ENCODE measurements at regions not wholly inside any gene's neighbourhood (a gene's known extent, or its start where the extent isn't known, plus 50 kb on each side); places are given as distances from the start of the nearest gene placed in this dataset.

- H3K36me3 Mint-ChIP-seq = no peaks in the 10 kb centered on the region
- no peak for DNase-seq
- peaks cover 5 to 9% of the 10 kb centered on the region in 2 donors for H3K9me3 Mint-ChIP-seq
- H3K27ac ChIP-seq (ENCODE audit: low read length) = no peak overlapping the region
- H3K4me1 Mint-ChIP-seq = no peaks in the 10 kb centered on the region
- no peaks in the 10 kb centered on the region for H3K27me3 ChIP-seq (ENCODE audit: control insufficient read depth, insufficient read depth, low read length)
- no peak for TF ChIP-seq CTCF (IDR thresholded peaks at IDR 0.05)
- no peaks in the 10 kb centered on the region for H3K4me1 ChIP-seq (ENCODE audit: control insufficient read depth, insufficient read depth, low read length)
- intact Hi-C loops (cut with micrococcal nuclease) = no loop called here
- no peak overlapping the region for H3K27ac Mint-ChIP-seq
- no peaks in the 10 kb centered on the region for H3K36me3 ChIP-seq (ENCODE audit: control insufficient read depth, insufficient read depth, low read length)
- no peak for ATAC-seq
- no peak overlapping the region for H3K4me3 ChIP-seq (ENCODE audit: low read length)
- H3K4me3 Mint-ChIP-seq = no peak overlapping the region
- no CpG with 5 or more reads among the region's 3 CpGs for WGBS (ENCODE audit: insufficient coverage)
- no peaks in the 10 kb centered on the region for H3K27me3 Mint-ChIP-seq (ENCODE audit: low read depth in 2 of 2)
- H3K9me3 ChIP-seq (ENCODE audit: control insufficient read depth, insufficient read depth, low read length) = no peaks in the 10 kb centered on the region
Measured at GRCh38 chr5:153209016-153209415, 281.5 kb upstream of the GRIA1 start.

- 90% methylated on average over 2 of the region's 2 CpGs for WGBS (ENCODE audit: insufficient coverage)
Measured at GRCh38 chr5:153209687-153210086, 280.8 kb upstream of the GRIA1 start.

GRCh38 chr5:153211076-153211475 is 279.4 kb upstream of the GRIA1 start:
- Histone ChIP-seq H3K27ac (ENCODE audit: low read length) (no peak overlapping the region), H3K4me3 (ENCODE audit: low read length) (no peak overlapping the region), H3K27me3 (ENCODE audit: control insufficient read depth, insufficient read depth, low read length) (no peaks in the 10 kb centered on the region), H3K36me3 (ENCODE audit: control insufficient read depth, insufficient read depth, low read length) (no peaks in the 10 kb centered on the region), H3K9me3 (ENCODE audit: control insufficient read depth, insufficient read depth, low read length) (peaks cover 6% of the 10 kb centered on the region), H3K4me1 (ENCODE audit: control insufficient read depth, insufficient read depth, low read length) (no peaks in the 10 kb centered on the region)
- Mint-ChIP-seq H3K9me3 (peaks cover 8 to 12% of the 10 kb centered on the region in 2 donors), H3K27ac (no peak overlapping the region), H3K36me3 (peaks cover 7% of the 10 kb centered on the region), H3K27me3 (ENCODE audit: low read depth in 2 of 2) (no peaks in the 10 kb centered on the region), H3K4me3 (no peak overlapping the region), H3K4me1 (no peaks in the 10 kb centered on the region)
- WGBS (ENCODE audit: insufficient coverage) = 55% methylated on average over 4 of the region's 4 CpGs
- no peak for DNase-seq
- intact Hi-C loops (cut with micrococcal nuclease) = no loop called here
- ATAC-seq = no peak
- no peak for TF ChIP-seq CTCF (IDR thresholded peaks at IDR 0.05)

More at GRCh38 chr5:153209687-153210086, 280.8 kb upstream of the GRIA1 start:
- H3K4me1 Mint-ChIP-seq = no peaks in the 10 kb centered on the region
- peaks cover 8 to 10% of the 10 kb centered on the region in 2 donors for H3K9me3 Mint-ChIP-seq
- H3K4me3 Mint-ChIP-seq = no peak overlapping the region
- H3K4me1 ChIP-seq (ENCODE audit: control insufficient read depth, insufficient read depth, low read length) = no peaks in the 10 kb centered on the region
- no peak overlapping the region for H3K4me3 ChIP-seq (ENCODE audit: low read length)
- no peak overlapping the region for H3K27ac Mint-ChIP-seq
- no peaks in the 10 kb centered on the region for H3K36me3 Mint-ChIP-seq
- H3K36me3 ChIP-seq (ENCODE audit: control insufficient read depth, insufficient read depth, low read length) = no peaks in the 10 kb centered on the region
- intact Hi-C loops (cut with micrococcal nuclease) = no loop called here
- H3K27me3 Mint-ChIP-seq (ENCODE audit: low read depth in 2 of 2) = no peaks in the 10 kb centered on the region
- no peak for ATAC-seq
- no peak overlapping the region for H3K27ac ChIP-seq (ENCODE audit: low read length)
- H3K27me3 ChIP-seq (ENCODE audit: control insufficient read depth, insufficient read depth, low read length) = no peaks in the 10 kb centered on the region
- peaks cover 6% of the 10 kb centered on the region for H3K9me3 ChIP-seq (ENCODE audit: control insufficient read depth, insufficient read depth, low read length)
- TF ChIP-seq CTCF (IDR thresholded peaks at IDR 0.05) = no peak
- no peak for DNase-seq

- no peaks in the 10 kb centered on the region for H3K27me3 ChIP-seq (ENCODE audit: control insufficient read depth, insufficient read depth, low read length)
- Mint-ChIP-seq H3K9me3 (peaks cover 9 to 13% of the 10 kb centered on the region in 2 donors), H3K4me1 (no peaks in the 10 kb centered on the region), H3K4me3 (no peak overlapping the region), H3K27ac (no peak overlapping the region), H3K27me3 (ENCODE audit: low read depth in 2 of 2) (no peaks in the 10 kb centered on the region), H3K36me3 (peaks cover 10% of the 10 kb centered on the region)
- no peak overlapping the region for H3K27ac ChIP-seq (ENCODE audit: low read length)
- no peaks in the 10 kb centered on the region for H3K4me1 ChIP-seq (ENCODE audit: control insufficient read depth, insufficient read depth, low read length)
- no peaks in the 10 kb centered on the region for H3K36me3 ChIP-seq (ENCODE audit: control insufficient read depth, insufficient read depth, low read length)
- DNase-seq = no peak
- intact Hi-C loops (cut with micrococcal nuclease) = no loop called here
- WGBS (ENCODE audit: insufficient coverage) = 100% methylated on average over 3 of the region's 3 CpGs
- TF ChIP-seq CTCF (IDR thresholded peaks at IDR 0.05) = no peak
- H3K4me3 ChIP-seq (ENCODE audit: low read length) = no peak overlapping the region
- H3K9me3 ChIP-seq (ENCODE audit: control insufficient read depth, insufficient read depth, low read length) = peaks cover 6% of the 10 kb centered on the region
- no peak for ATAC-seq
Measured at GRCh38 chr5:153212471-153212870, 278.0 kb upstream of the GRIA1 start.

All from natural killer cell (primary cell).